ENCODE measurements at regions not wholly inside any gene's neighbourhood (a gene's known extent, or its start where the extent isn't known, plus 50 kb on each side); places are given as distances from the start of the nearest gene placed in this dataset.
"Not testable (repeated sequence)": the region's sequence is repeated elsewhere in the genome, so short reads cannot be mapped to it uniquely, and the experiment has no call there.

- Histone ChIP-seq H3K27ac (ENCODE audit: low read depth, low read length) (no peak overlapping the region), H3K4me3 (ENCODE audit: low read length in 3 of 3) (peak overlapping the region; percentile 69 to 90 (median 75)), H3K27me3 (ENCODE audit: control insufficient read depth in 3 of 3, insufficient read depth in 3 of 3, low read length in 3 of 3) (peaks cover 0 to 5% (median 3%) of the 10 kb centered on the region in 3 donors), H3K4me1 (ENCODE audit: control insufficient read depth in 3 of 3, insufficient read depth in 3 of 3, low read length in 3 of 3) (peaks cover 9% of the 10 kb centered on the region in 3 donors), H3K9me3 (ENCODE audit: control insufficient read depth in 3 of 3, low read length in 3 of 3) (no peaks in the 10 kb centered on the region), H3K9ac (ENCODE audit: low read depth in 1 of 3, low read length in 3 of 3) (peak overlapping the region; percentile 50 to 84 (median 73)), H3K36me3 (ENCODE audit: control insufficient read depth in 3 of 3, insufficient read depth in 3 of 3, low read length in 3 of 3) (no peaks in the 10 kb centered on the region)
These were observed 60.6 kb upstream of the MSMB start for GRCh38 chr10:46106410-46107255.

DNA sequence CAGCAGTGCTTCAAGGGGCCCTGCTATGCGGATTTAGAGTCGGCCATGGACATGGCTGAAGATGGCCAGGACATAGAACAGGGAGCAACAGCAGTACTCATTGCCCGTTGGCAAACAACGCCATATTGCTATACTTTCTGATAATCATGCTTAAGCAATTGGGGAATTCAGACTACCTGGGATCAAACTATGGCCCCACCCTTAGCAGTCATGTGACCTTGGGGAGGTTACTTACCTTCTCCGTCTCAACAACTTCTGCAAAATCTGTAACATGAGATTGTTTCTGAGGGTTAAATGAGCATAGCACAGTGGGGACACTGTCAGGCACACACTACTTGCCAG, 62.1 kb upstream of the MSMB start:
- not testable (repeated sequence) for H3K27ac ChIP-seq (ENCODE audit: low read depth, low read length); H3K36me3 ChIP-seq (ENCODE audit: control insufficient read depth in 3 of 3, insufficient read depth in 3 of 3, low read length in 3 of 3); H3K4me1 ChIP-seq (ENCODE audit: control insufficient read depth in 3 of 3, insufficient read depth in 3 of 3, low read length in 3 of 3); H3K9me3 ChIP-seq (ENCODE audit: control insufficient read depth in 3 of 3, low read length in 3 of 3); H3K4me3 ChIP-seq (ENCODE audit: low read length in 3 of 3); H3K9ac ChIP-seq (ENCODE audit: low read depth in 1 of 3, low read length in 3 of 3); H3K27me3 ChIP-seq (ENCODE audit: control insufficient read depth in 3 of 3, insufficient read depth in 3 of 3, low read length in 3 of 3)

DNA sequence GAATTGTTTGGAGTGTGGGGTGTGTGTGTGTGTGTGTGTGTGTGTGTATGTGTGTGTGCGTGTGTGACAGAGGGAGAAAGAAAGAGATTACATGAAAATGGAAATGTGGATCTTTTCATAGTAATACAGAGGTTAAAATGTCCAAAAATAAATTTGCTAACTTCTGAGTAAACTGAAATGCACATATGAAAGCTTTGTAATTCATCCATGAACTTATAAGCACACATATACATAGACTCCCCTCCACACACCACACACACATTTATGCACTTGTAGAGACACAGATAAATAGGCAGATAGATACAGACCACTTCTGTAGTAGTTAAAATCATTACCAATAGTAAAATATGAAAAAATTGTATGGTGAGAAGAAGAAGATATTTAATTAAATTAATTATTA, 108.2 kb upstream of the MSMB start:
- not testable (repeated sequence) for H3K27me3 ChIP-seq (ENCODE audit: control insufficient read depth in 3 of 3, insufficient read depth in 3 of 3, low read length in 3 of 3); H3K36me3 ChIP-seq (ENCODE audit: control insufficient read depth in 3 of 3, insufficient read depth in 3 of 3, low read length in 3 of 3); H3K9me3 ChIP-seq (ENCODE audit: control insufficient read depth in 3 of 3, low read length in 3 of 3); H3K27ac ChIP-seq (ENCODE audit: low read depth, low read length); H3K4me1 ChIP-seq (ENCODE audit: control insufficient read depth in 3 of 3, insufficient read depth in 3 of 3, low read length in 3 of 3); H3K9ac ChIP-seq (ENCODE audit: low read depth in 1 of 3, low read length in 3 of 3); H3K4me3 ChIP-seq (ENCODE audit: low read length in 3 of 3)

- not testable (repeated sequence) for H3K9ac ChIP-seq (ENCODE audit: low read depth in 1 of 3, low read length in 3 of 3); H3K4me3 ChIP-seq (ENCODE audit: low read length in 3 of 3); H3K36me3 ChIP-seq (ENCODE audit: control insufficient read depth in 3 of 3, insufficient read depth in 3 of 3, low read length in 3 of 3); H3K27me3 ChIP-seq (ENCODE audit: control insufficient read depth in 3 of 3, insufficient read depth in 3 of 3, low read length in 3 of 3); H3K4me1 ChIP-seq (ENCODE audit: control insufficient read depth in 3 of 3, insufficient read depth in 3 of 3, low read length in 3 of 3); H3K9me3 ChIP-seq (ENCODE audit: control insufficient read depth in 3 of 3, low read length in 3 of 3); H3K27ac ChIP-seq (ENCODE audit: low read depth, low read length)
These were observed 108.6 kb upstream of the MSMB start for GRCh38 chr10:46154683-46155082.

DNA sequence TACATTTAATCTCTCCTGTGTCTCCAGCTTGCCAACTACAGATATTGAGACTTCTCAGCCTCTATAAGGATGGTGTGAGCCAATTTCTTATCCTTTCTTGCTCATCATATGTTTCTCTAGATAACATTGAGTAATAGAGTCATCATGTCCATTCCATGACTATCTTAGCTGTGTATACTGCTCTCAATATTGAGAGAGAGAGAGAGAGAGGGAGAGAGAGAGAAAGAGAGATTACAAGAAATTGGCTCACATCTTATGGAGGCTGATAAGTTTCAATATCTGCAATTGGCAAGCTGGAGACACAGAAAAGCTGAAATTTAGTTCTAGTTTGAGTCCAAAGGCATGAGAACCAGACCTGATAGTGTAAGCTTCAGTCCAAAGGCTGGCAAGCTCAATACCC, 110.8 kb upstream of the MSMB start:
- H3K9me3 ChIP-seq (ENCODE audit: control insufficient read depth in 3 of 3, low read length in 3 of 3); H3K36me3 ChIP-seq (ENCODE audit: control insufficient read depth in 3 of 3, insufficient read depth in 3 of 3, low read length in 3 of 3); H3K4me3 ChIP-seq (ENCODE audit: low read length in 3 of 3); H3K27me3 ChIP-seq (ENCODE audit: control insufficient read depth in 3 of 3, insufficient read depth in 3 of 3, low read length in 3 of 3); H3K9ac ChIP-seq (ENCODE audit: low read depth in 1 of 3, low read length in 3 of 3); H3K4me1 ChIP-seq (ENCODE audit: control insufficient read depth in 3 of 3, insufficient read depth in 3 of 3, low read length in 3 of 3); H3K27ac ChIP-seq (ENCODE audit: low read depth, low read length): not testable (repeated sequence)

GRCh38 chr10:46169736-46170135, 117.1 kb upstream of the ANTXRL start:
- Histone ChIP-seq H3K27me3 (ENCODE audit: control insufficient read depth in 3 of 3, insufficient read depth in 3 of 3, low read length in 3 of 3) (no peaks in the 10 kb centered on the region), H3K4me3 (ENCODE audit: low read length in 3 of 3) (no peak overlapping the region), H3K9me3 (ENCODE audit: control insufficient read depth in 3 of 3, low read length in 3 of 3) (no peaks in the 10 kb centered on the region), H3K9ac (ENCODE audit: low read depth in 1 of 3, low read length in 3 of 3) (no peak overlapping the region), H3K4me1 (ENCODE audit: control insufficient read depth in 3 of 3, insufficient read depth in 3 of 3, low read length in 3 of 3) (no peaks in the 10 kb centered on the region), H3K27ac (ENCODE audit: low read depth, low read length) (no peak overlapping the region), H3K36me3 (ENCODE audit: control insufficient read depth in 3 of 3, insufficient read depth in 3 of 3, low read length in 3 of 3) (no peaks in the 10 kb centered on the region)

DNA sequence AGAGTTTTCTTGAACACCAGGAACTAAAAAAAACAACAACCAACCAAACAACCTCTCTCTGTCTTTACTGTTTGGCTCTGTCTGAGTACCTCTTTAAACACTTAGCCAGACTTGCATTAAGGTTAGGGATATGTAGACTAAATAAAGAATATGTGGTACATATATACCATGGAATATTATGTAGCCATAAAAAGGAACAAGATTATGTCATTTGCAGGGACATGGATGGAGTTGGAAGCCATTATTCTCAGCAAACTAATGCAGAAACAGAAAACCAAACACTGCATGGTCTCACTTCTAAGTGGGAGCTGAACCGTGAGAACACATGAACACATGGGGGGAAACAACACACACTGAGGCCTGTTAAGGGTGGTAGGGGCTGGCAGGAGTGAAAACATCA, 116.0 kb upstream of the ANTXRL start:
- H3K27ac ChIP-seq (ENCODE audit: low read depth, low read length): no peak overlapping the region
- H3K36me3 ChIP-seq (ENCODE audit: control insufficient read depth in 3 of 3, insufficient read depth in 3 of 3, low read length in 3 of 3): no peaks in the 10 kb centered on the region
- H3K4me1 ChIP-seq (ENCODE audit: control insufficient read depth in 3 of 3, insufficient read depth in 3 of 3, low read length in 3 of 3): no peaks in the 10 kb centered on the region
- H3K9ac ChIP-seq (ENCODE audit: low read depth in 1 of 3, low read length in 3 of 3): no peak overlapping the region
- no peak overlapping the region for H3K4me3 ChIP-seq (ENCODE audit: low read length in 3 of 3)
- H3K9me3 ChIP-seq (ENCODE audit: control insufficient read depth in 3 of 3, low read length in 3 of 3): no peaks in the 10 kb centered on the region
- H3K27me3 ChIP-seq (ENCODE audit: control insufficient read depth in 3 of 3, insufficient read depth in 3 of 3, low read length in 3 of 3): no peaks in the 10 kb centered on the region

GRCh38 chr10:46171661-46172060, 115.1 kb upstream of the ANTXRL start:
- Histone ChIP-seq H3K36me3 (ENCODE audit: control insufficient read depth in 3 of 3, insufficient read depth in 3 of 3, low read length in 3 of 3) (no peaks in the 10 kb centered on the region), H3K27ac (ENCODE audit: low read depth, low read length) (no peak overlapping the region), H3K27me3 (ENCODE audit: control insufficient read depth in 3 of 3, insufficient read depth in 3 of 3, low read length in 3 of 3) (no peaks in the 10 kb centered on the region), H3K4me3 (ENCODE audit: low read length in 3 of 3) (no peak overlapping the region), H3K9ac (ENCODE audit: low read depth in 1 of 3, low read length in 3 of 3) (no peak overlapping the region), H3K9me3 (ENCODE audit: control insufficient read depth in 3 of 3, low read length in 3 of 3) (no peaks in the 10 kb centered on the region), H3K4me1 (ENCODE audit: control insufficient read depth in 3 of 3, insufficient read depth in 3 of 3, low read length in 3 of 3) (no peaks in the 10 kb centered on the region)

GRCh38 chr10:46175296-46175695, 111.5 kb upstream of the ANTXRL start:
- no peak overlapping the region for H3K27ac ChIP-seq (ENCODE audit: low read depth, low read length)
- H3K4me3 ChIP-seq (ENCODE audit: low read length in 3 of 3): no peak overlapping the region
- H3K4me1 ChIP-seq (ENCODE audit: control insufficient read depth in 3 of 3, insufficient read depth in 3 of 3, low read length in 3 of 3): no peaks in the 10 kb centered on the region
- H3K36me3 ChIP-seq (ENCODE audit: control insufficient read depth in 3 of 3, insufficient read depth in 3 of 3, low read length in 3 of 3): no peaks in the 10 kb centered on the region
- H3K9ac ChIP-seq (ENCODE audit: low read depth in 1 of 3, low read length in 3 of 3): no peak overlapping the region
- no peaks in the 10 kb centered on the region for H3K9me3 ChIP-seq (ENCODE audit: control insufficient read depth in 3 of 3, low read length in 3 of 3)
- no peaks in the 10 kb centered on the region for H3K27me3 ChIP-seq (ENCODE audit: control insufficient read depth in 3 of 3, insufficient read depth in 3 of 3, low read length in 3 of 3)

GRCh38 chr10:46175831-46176230, 111.0 kb upstream of the ANTXRL start:
- Histone ChIP-seq H3K27ac (ENCODE audit: low read depth, low read length) (no peak overlapping the region), H3K36me3 (ENCODE audit: control insufficient read depth in 3 of 3, insufficient read depth in 3 of 3, low read length in 3 of 3) (no peaks in the 10 kb centered on the region), H3K9me3 (ENCODE audit: control insufficient read depth in 3 of 3, low read length in 3 of 3) (no peaks in the 10 kb centered on the region), H3K27me3 (ENCODE audit: control insufficient read depth in 3 of 3, insufficient read depth in 3 of 3, low read length in 3 of 3) (no peaks in the 10 kb centered on the region), H3K9ac (ENCODE audit: low read depth in 1 of 3, low read length in 3 of 3) (no peak overlapping the region), H3K4me3 (ENCODE audit: low read length in 3 of 3) (no peak overlapping the region), H3K4me1 (ENCODE audit: control insufficient read depth in 3 of 3, insufficient read depth in 3 of 3, low read length in 3 of 3) (no peaks in the 10 kb centered on the region)

Measured in skeletal muscle tissue (tissue), 3 donors.